Stimulated activated naive CD8-positive, alpha-beta T cell treated with anti-CD3 and anti-CD28 coated beads, Interleukin-15, Interleukin-2, amounts not matched to agents 100 U/mL and 50 U/mL, for 24 hours (primary cell): ENCODE measurements at regions not wholly inside any gene's neighbourhood (a gene's known extent, or its start where the extent isn't known, plus 50 kb on each side); places are given as distances from the start of the nearest gene placed in this dataset.
A peak's percentile ranks its signal among the peaks of the same experiment; 100 is the strongest.
"Not testable (repeated sequence)": the region's sequence is repeated elsewhere in the genome, so short reads cannot be mapped to it uniquely, and the experiment has no call there.

Experiments used
- ATAC-seq: fragments of 150-1000 bp; cut with Tn5 transposase; one replicate; pipeline ENCODE4 v1.10.0; 2021
- DNase-seq: peaks from one replicate; pipeline ENCODE4 v3.0.0; 2021

- ATAC-seq (no peak), DNase-seq (no peak)
Measured at GRCh38 chr10:90028312-90028711, 326.9 kb downstream of the KIF20B start.

- DNase-seq (no peak), ATAC-seq (no peak)
Measured at GRCh38 chr10:90031776-90032175, 330.4 kb downstream of the KIF20B start.

GRCh38 chr10:90032519-90032918, 331.1 kb downstream of the KIF20B start:
- ATAC-seq = no peak
- no peak for DNase-seq

GRCh38 chr10:90034862-90035261, 333.5 kb downstream of the KIF20B start:
- DNase-seq, ATAC-seq: not testable (repeated sequence)

GRCh38 chr10:90041585-90041984, 340.2 kb downstream of the KIF20B start:
- ATAC-seq = no peak

GRCh38 chr10:90042075-90042474, 340.7 kb downstream of the KIF20B start:
- no peak for ATAC-seq
- no peak for DNase-seq

More at GRCh38 chr10:90041585-90041984, 340.2 kb downstream of the KIF20B start:
- no peak for DNase-seq

GRCh38 chr10:90047243-90047729, 345.9 kb downstream of the KIF20B start:
- no peak for DNase-seq
- no peak for ATAC-seq

GRCh38 chr10:90051053-90051452, 349.7 kb downstream of the KIF20B start:
- DNase-seq = no peak
- no peak for ATAC-seq

GRCh38 chr10:90051474-90051873, 350.1 kb downstream of the KIF20B start:
- peak; percentile 23 for ATAC-seq

GRCh38 chr10:90062786-90063185, 361.4 kb downstream of the KIF20B start:
- no peak for DNase-seq

More at GRCh38 chr10:90051474-90051873, 350.1 kb downstream of the KIF20B start:
- no peak for DNase-seq

GRCh38 chr10:90064295-90064694, 362.9 kb downstream of the KIF20B start:
- ATAC-seq (no peak), DNase-seq (no peak)

More at GRCh38 chr10:90062786-90063185, 361.4 kb downstream of the KIF20B start:
- no peak for ATAC-seq

- DNase-seq (no peak), ATAC-seq (no peak)
Measured at GRCh38 chr10:90066435-90066834, 365.0 kb downstream of the KIF20B start.

- no peak for DNase-seq
- ATAC-seq = no peak
Measured at GRCh38 chr10:90075995-90076394, 374.6 kb downstream of the KIF20B start.

- DNase-seq (no peak), ATAC-seq (no peak)
Measured at GRCh38 chr10:90079819-90080218, 378.4 kb downstream of the KIF20B start.

- ATAC-seq, DNase-seq: not testable (repeated sequence)
Measured at GRCh38 chr10:90086606-90087190, 385.3 kb downstream of the KIF20B start.

GRCh38 chr10:90087197-90088023, 386.0 kb downstream of the KIF20B start:
- peak; percentile 99 for ATAC-seq
- peak; percentile 23 for DNase-seq

- ATAC-seq (no peak), DNase-seq (no peak)
Measured at GRCh38 chr10:90088024-90088317, 386.6 kb downstream of the KIF20B start.

GRCh38 chr10:90089719-90090118, 388.3 kb downstream of the KIF20B start:
- no peak for ATAC-seq
- DNase-seq = no peak

GRCh38 chr10:90096196-90096595, 394.8 kb downstream of the KIF20B start:
- no peak for ATAC-seq
- no peak for DNase-seq

- ATAC-seq, DNase-seq: not testable (repeated sequence)
Measured at GRCh38 chr10:90107581-90107980, 406.2 kb downstream of the KIF20B start.

- DNase-seq = no peak
- ATAC-seq = no peak
Measured at GRCh38 chr10:90111671-90112070, 410.3 kb downstream of the KIF20B start.

- ATAC-seq = no peak
- DNase-seq = no peak
Measured at GRCh38 chr10:90112681-90113080, 411.3 kb downstream of the KIF20B start.

- DNase-seq, ATAC-seq: not testable (repeated sequence)
Measured at GRCh38 chr10:90118567-90118966, 417.2 kb downstream of the KIF20B start.
